ENCODE measurements at regions not wholly inside any gene's neighbourhood (a gene's known extent, or its start where the extent isn't known, plus 50 kb on each side); places are given as distances from the start of the nearest gene placed in this dataset.

- no peaks in the 10 kb centered on the region for H3K27me3 ChIP-seq (ENCODE audit: control insufficient read depth in 2 of 2, insufficient read depth in 2 of 2, low read length in 2 of 2)
- WGBS (ENCODE audit: insufficient coverage), result no CpG with 5 or more reads among the region's 2 CpGs
- TF ChIP-seq CTCF (IDR thresholded peaks at IDR 0.05), result no peak
- H3K9ac ChIP-seq (ENCODE audit: insufficient read depth, low read length, poor library complexity, severe bottlenecking), result no peak overlapping the region
- H3K79me2 ChIP-seq (ENCODE audit: insufficient read depth, low read length), result no peaks in the 10 kb centered on the region
- H3K9me3 Mint-ChIP-seq, result peaks cover 0 to 4% (median under 1%) of the 10 kb centered on the region in 7 donors
- H3K4me1 ChIP-seq (ENCODE audit: control insufficient read depth in 1 of 2, insufficient read depth in 2 of 2, low read length in 2 of 2), result no peaks in the 10 kb centered on the region
- no peaks in the 10 kb centered on the region for H3K36me3 Mint-ChIP-seq
- H3K27ac ChIP-seq (ENCODE audit: low read depth in 1 of 2, low read length in 2 of 2), result no peak overlapping the region
- no peaks in the 10 kb centered on the region for H4K20me1 ChIP-seq (ENCODE audit: insufficient read depth, low read length)
- no peaks in the 10 kb centered on the region for H3K27me3 Mint-ChIP-seq (ENCODE audit: low read depth in 3 of 3)
- no peak for DNase-seq
- H3K4me1 Mint-ChIP-seq, result no peaks in the 10 kb centered on the region
- H3K36me3 ChIP-seq (replicated peaks in 1 of 2; ENCODE audit: control insufficient read depth in 1 of 2, insufficient read depth in 2 of 2, low read length in 2 of 2), result no peaks in the 10 kb centered on the region
- H2AFZ ChIP-seq (ENCODE audit: insufficient read depth, low read depth, low read length, poor library complexity, severe bottlenecking), result no peak overlapping the region
- no peak overlapping the region for H3K27ac Mint-ChIP-seq
- H3K4me3 Mint-ChIP-seq, result no peak overlapping the region
- no peak overlapping the region for H3K4me3 ChIP-seq (replicated peaks in 1 of 3; ENCODE audit: low read depth in 2 of 3, low read length in 3 of 3)
- intact Hi-C loops (cut with micrococcal nuclease), result no loop called here
- no peak overlapping the region for H3K4me2 ChIP-seq (replicated peaks; ENCODE audit: extremely low read depth, low read length, poor library complexity, severe bottlenecking)
- H3K9me3 ChIP-seq (replicated peaks in 1 of 2; ENCODE audit: control insufficient read depth in 1 of 2, insufficient read depth in 1 of 2, low read length in 2 of 2), result no peaks in the 10 kb centered on the region
Observed at GRCh38 chr10:81367132-81367531, 507.9 kb upstream of the NRG3 start.

- Mint-ChIP-seq H3K9me3 (peaks cover 0 to 3% (median 0%) of the 10 kb centered on the region in 7 donors), H3K36me3 (no peaks in the 10 kb centered on the region)
- no peaks in the 10 kb centered on the region for H3K27me3 ChIP-seq (ENCODE audit: control insufficient read depth in 2 of 2, insufficient read depth in 2 of 2, low read length in 2 of 2)
Observed at GRCh38 chr10:81386817-81387216, 488.2 kb upstream of the NRG3 start.

More at GRCh38 chr10:81386817-81387216, 488.2 kb upstream of the NRG3 start:
- Mint-ChIP-seq H3K4me1 (no peaks in the 10 kb centered on the region), H3K27me3 (ENCODE audit: low read depth in 3 of 3) (no peaks in the 10 kb centered on the region), H3K27ac (no peak overlapping the region), H3K4me3 (no peak overlapping the region)
- Histone ChIP-seq H2AFZ (ENCODE audit: insufficient read depth, low read depth, low read length, poor library complexity, severe bottlenecking) (no peak overlapping the region), H3K4me2 (replicated peaks; ENCODE audit: extremely low read depth, low read length, poor library complexity, severe bottlenecking) (no peak overlapping the region), H4K20me1 (ENCODE audit: insufficient read depth, low read length) (no peaks in the 10 kb centered on the region), H3K4me3 (replicated peaks in 1 of 3; ENCODE audit: low read depth in 2 of 3, low read length in 3 of 3) (no peak overlapping the region), H3K4me1 (ENCODE audit: control insufficient read depth in 1 of 2, insufficient read depth in 2 of 2, low read length in 2 of 2) (no peaks in the 10 kb centered on the region), H3K9me3 (replicated peaks in 1 of 2; ENCODE audit: control insufficient read depth in 1 of 2, insufficient read depth in 1 of 2, low read length in 2 of 2) (no peaks in the 10 kb centered on the region), H3K36me3 (replicated peaks in 1 of 2; ENCODE audit: control insufficient read depth in 1 of 2, insufficient read depth in 2 of 2, low read length in 2 of 2) (no peaks in the 10 kb centered on the region), H3K9ac (ENCODE audit: insufficient read depth, low read length, poor library complexity, severe bottlenecking) (no peak overlapping the region), H3K79me2 (ENCODE audit: insufficient read depth, low read length) (no peaks in the 10 kb centered on the region), H3K27ac (ENCODE audit: low read depth in 1 of 2, low read length in 2 of 2) (no peak overlapping the region)
- no peak for DNase-seq
- TF ChIP-seq CTCF (IDR thresholded peaks at IDR 0.05), result no peak
- intact Hi-C loops (cut with micrococcal nuclease), result no loop called here
- 100% methylated on average over 2 of the region's 3 CpGs for WGBS (ENCODE audit: insufficient coverage)
